Parathyroid adenoma (tissue), 2 donors: ENCODE measurements at regions not wholly inside any gene's neighbourhood (a gene's known extent, or its start where the extent isn't known, plus 50 kb on each side); places are given as distances from the start of the nearest gene placed in this dataset.
"Not testable (repeated sequence)": the region's sequence is repeated elsewhere in the genome, so short reads cannot be mapped to it uniquely, and the experiment has no call there.

ENCODE experiments used
- H2AFZ ChIP-seq: fragments of 300-600 bp; sonication (generic); one replicate; pipeline ENCODE4 v1.7.0; 2017; ENCODE audit warnings: antibody characterized with exemption, mild to moderate bottlenecking
- H3K27ac ChIP-seq: fragments of 300-600 bp; sonication (generic); one replicate; pipeline ENCODE4 v1.7.0; 2017
- H3K27me3 ChIP-seq: fragments of 300-600 bp; sonication (generic); one replicate; pipeline ENCODE4 v1.7.0; 2017; ENCODE audit warnings: low read length; ENCODE audit not compliant: control insufficient read depth, insufficient read depth
- H3K36me3 ChIP-seq: fragments of 300-600 bp; sonication (generic); one replicate; pipeline ENCODE4 v1.7.0; 2017; ENCODE audit warnings: low read length; ENCODE audit not compliant: control insufficient read depth, insufficient read depth
- H3K4me1 ChIP-seq: fragments of 300-600 bp; sonication (generic); one replicate; pipeline ENCODE4 v1.7.0; 2017; ENCODE audit warnings: control low read depth
- H3K4me2 ChIP-seq: fragments of 300-600 bp; sonication (generic); one replicate; pipeline ENCODE4 v1.7.0; 2017; ENCODE audit warnings: low read length
- H3K4me3 ChIP-seq: fragments of 300-600 bp; sonication (generic); one replicate; pipeline ENCODE4 v1.7.0; 2017; ENCODE audit warnings: low read depth, low read length
- H3K79me2 ChIP-seq: fragments of 300-600 bp; sonication (generic); one replicate; pipeline ENCODE4 v1.7.0; 2017; ENCODE audit warnings: control low read depth
- H3K9ac ChIP-seq: fragments of 300-600 bp; sonication (generic); one replicate; pipeline ENCODE4 v1.7.0; 2017; ENCODE audit warnings: mild to moderate bottlenecking
- H3K9me3 ChIP-seq: fragments of 300-600 bp; sonication (generic); one replicate; pipeline ENCODE4 v1.7.0; 2017; ENCODE audit warnings: low read length; ENCODE audit not compliant: control insufficient read depth
- TF ChIP-seq, protein P1 (sequence below): fragments of 300-600 bp; sonication (generic); IDR thresholded peaks from one replicate; pipeline ENCODE4 v1.7.0; 2017; ENCODE audit warnings: antibody characterized with exemption, mild to moderate bottlenecking
- donor health status: primary hyperparathyroidism.

DNA sequence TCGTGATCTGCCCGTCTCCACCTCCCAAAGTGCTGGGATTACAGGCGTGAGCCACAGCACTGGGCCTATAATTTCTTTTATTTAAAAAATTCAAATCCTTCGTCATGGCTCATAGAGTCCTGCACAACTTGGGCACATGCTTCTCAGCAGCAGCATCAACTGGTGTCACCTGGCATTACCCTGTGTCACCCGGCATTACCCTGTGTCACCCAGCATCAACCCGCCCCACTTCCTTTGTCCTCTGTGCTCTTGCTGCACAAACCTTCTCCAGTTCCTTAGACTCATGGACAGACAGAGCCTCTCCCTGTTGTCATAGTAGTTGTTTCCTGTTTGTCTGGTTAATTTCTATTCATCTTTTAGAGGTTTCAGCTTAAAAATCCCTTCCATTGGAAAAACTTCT is 121.2 kb upstream of the SERBP1 start:
- no peaks in the 10 kb centered on the region for H3K36me3 ChIP-seq
- H3K27ac ChIP-seq: no peak overlapping the region
- no peak overlapping the region for H3K4me2 ChIP-seq

DNA sequence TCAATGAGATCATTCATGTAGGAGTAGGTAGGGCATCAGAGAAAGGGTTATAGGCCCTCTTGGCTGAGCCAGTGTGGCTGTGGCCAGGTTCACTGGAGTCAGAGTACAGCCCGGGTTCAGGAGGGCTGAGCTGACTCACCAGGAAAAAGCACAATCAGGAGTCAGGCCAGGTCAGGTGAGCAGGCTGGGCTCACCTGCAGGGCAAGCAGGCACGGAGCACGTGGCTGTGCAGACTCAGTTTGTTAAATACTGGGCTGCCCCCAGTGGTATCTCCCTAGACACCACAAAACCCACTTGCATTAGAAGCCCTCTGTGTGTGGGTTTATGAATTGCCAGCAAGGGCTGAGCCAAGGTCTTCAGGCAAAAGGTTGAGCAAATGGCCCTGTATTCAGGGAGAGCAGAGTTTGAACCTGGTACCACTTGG is 122.1 kb upstream of the SERBP1 start:
- Histone ChIP-seq H3K79me2 (no peaks in the 10 kb centered on the region), H3K27me3 (no peaks in the 10 kb centered on the region), H3K4me1 (no peaks in the 10 kb centered on the region), H3K36me3 (no peaks in the 10 kb centered on the region), H3K4me3 (no peak overlapping the region), H2AFZ (no peak overlapping the region), H3K9ac (no peak overlapping the region), H3K9me3 (no peaks in the 10 kb centered on the region), H3K4me2 (no peak overlapping the region), H3K27ac (no peak overlapping the region)
- TF ChIP-seq, protein P1, sequence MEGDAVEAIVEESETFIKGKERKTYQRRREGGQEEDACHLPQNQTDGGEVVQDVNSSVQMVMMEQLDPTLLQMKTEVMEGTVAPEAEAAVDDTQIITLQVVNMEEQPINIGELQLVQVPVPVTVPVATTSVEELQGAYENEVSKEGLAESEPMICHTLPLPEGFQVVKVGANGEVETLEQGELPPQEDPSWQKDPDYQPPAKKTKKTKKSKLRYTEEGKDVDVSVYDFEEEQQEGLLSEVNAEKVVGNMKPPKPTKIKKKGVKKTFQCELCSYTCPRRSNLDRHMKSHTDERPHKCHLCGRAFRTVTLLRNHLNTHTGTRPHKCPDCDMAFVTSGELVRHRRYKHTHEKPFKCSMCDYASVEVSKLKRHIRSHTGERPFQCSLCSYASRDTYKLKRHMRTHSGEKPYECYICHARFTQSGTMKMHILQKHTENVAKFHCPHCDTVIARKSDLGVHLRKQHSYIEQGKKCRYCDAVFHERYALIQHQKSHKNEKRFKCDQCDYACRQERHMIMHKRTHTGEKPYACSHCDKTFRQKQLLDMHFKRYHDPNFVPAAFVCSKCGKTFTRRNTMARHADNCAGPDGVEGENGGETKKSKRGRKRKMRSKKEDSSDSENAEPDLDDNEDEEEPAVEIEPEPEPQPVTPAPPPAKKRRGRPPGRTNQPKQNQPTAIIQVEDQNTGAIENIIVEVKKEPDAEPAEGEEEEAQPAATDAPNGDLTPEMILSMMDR: no peak

More for the DNA sequence above, 121.2 kb upstream of the SERBP1 start:
- no peaks in the 10 kb centered on the region for H3K4me1 ChIP-seq
- H3K79me2 ChIP-seq: no peaks in the 10 kb centered on the region
- TF ChIP-seq, protein P1: no peak
- H3K4me3 ChIP-seq: no peak overlapping the region
- no peaks in the 10 kb centered on the region for H3K9me3 ChIP-seq
- H3K27me3 ChIP-seq: no peaks in the 10 kb centered on the region
- no peak overlapping the region for H3K9ac ChIP-seq
- no peak overlapping the region for H2AFZ ChIP-seq

DNA sequence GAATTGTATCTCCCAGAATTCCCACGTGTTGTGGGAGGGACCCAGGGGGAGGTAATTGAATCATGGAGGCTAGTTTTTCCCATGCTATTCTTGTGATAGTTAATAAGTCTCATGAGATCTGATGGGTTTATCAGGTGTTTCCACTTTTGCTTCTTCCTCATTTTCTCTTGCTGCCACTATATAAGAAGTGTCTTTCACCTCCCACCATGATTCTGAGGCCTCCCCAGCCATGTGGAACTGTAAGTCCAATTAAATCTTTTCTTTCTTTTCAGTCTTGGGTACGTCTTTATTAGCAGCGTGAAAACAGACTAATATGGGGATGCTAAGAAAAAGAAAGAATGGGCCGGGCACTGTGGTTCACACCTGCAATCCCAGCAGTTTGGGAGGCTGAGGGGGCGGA is 124.0 kb upstream of the SERBP1 start:
- H3K4me3 ChIP-seq, H3K4me2 ChIP-seq, H2AFZ ChIP-seq, H3K27ac ChIP-seq, H3K79me2 ChIP-seq, H3K9me3 ChIP-seq, H3K4me1 ChIP-seq, H3K27me3 ChIP-seq, H3K9ac ChIP-seq, H3K36me3 ChIP-seq: not testable (repeated sequence)

DNA sequence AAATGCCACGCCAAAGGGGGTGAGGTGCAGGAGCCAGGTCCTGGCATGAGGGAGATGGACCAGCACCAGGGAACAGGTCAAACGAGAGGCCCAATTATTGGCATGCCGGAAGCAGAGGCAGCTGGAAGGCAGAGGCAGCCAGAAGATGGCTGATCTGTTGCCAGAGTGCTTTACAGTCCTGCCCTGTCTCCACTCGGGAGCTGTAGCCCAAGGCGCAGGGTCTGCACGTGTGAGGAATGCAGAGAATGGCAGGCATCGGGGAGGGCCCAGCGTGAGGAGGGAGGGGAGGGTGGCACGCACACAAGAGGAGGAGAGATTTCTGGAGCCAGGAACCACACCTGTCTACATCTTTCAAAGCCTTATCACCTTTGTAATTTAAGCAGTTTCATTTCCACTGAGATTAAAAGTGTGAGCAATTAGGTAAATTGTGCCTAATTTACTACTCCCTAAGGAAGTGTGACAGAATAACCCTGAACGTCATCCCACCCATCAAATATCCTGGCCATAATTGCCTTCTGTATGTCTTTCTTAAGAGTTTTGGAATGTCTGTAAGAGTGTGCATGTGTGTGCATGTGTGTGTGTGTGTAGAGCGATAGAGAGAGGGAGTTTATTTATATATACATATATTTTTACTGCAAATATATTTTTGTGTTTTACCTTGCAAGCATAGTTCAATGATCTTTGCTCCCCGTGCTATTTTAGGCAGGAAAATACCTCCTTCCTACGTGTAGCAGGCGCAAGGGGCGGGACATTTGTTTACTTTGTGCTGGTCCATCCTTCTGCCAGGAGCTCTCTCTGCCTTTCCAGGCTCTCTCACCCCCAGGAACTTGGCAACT is 125.5 kb upstream of the SERBP1 start:
- H3K4me3 ChIP-seq: no peak overlapping the region
- H3K9me3 ChIP-seq: no peaks in the 10 kb centered on the region
- no peak overlapping the region for H3K4me2 ChIP-seq
- TF ChIP-seq, protein P1: no peak
- H3K36me3 ChIP-seq: no peaks in the 10 kb centered on the region
- no peaks in the 10 kb centered on the region for H3K79me2 ChIP-seq
- no peaks in the 10 kb centered on the region for H3K4me1 ChIP-seq
- H3K27me3 ChIP-seq: no peaks in the 10 kb centered on the region
- no peak overlapping the region for H3K27ac ChIP-seq
- no peak overlapping the region for H3K9ac ChIP-seq
- no peak overlapping the region for H2AFZ ChIP-seq

DNA sequence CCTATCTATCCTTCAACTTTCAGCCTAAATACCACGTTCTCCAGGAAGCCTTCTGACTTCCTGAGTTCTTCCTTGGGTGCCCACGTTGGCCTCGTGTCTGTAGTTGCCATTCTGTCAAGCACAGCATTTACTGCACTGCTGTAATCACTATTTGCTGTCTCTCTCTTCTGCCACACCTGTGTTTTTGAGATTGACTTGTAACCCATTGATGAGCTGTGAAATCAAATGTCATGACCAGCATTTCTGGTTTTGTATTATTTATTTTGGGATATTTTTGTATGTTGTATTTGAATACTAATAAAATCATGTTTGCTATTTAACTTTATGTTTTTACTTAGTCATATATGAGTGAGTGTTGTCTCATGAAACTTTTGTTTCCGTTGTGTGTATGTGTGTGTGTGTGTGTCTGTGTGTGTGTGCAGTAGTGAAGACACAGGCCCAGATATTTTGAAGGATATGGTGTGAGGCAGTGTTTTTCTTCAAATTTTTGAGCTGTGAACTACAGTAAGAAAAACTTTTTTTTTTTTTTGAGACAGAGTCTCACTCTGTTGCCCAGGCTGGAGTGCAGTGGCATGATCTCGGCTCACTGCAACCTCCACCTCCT is 126.2 kb upstream of the SERBP1 start:
- no peak overlapping the region for H3K27ac ChIP-seq
- TF ChIP-seq, protein P1: no peak

More for the DNA sequence above, 126.2 kb upstream of the SERBP1 start:
- no peaks in the 10 kb centered on the region for H3K9me3 ChIP-seq
- H3K79me2 ChIP-seq: no peaks in the 10 kb centered on the region
- H3K36me3 ChIP-seq: no peaks in the 10 kb centered on the region
- H3K4me2 ChIP-seq: no peak overlapping the region
- no peaks in the 10 kb centered on the region for H3K27me3 ChIP-seq
- H3K9ac ChIP-seq: no peak overlapping the region
- no peaks in the 10 kb centered on the region for H3K4me1 ChIP-seq
- no peak overlapping the region for H2AFZ ChIP-seq
- H3K4me3 ChIP-seq: no peak overlapping the region
